H1 (cell line): ENCODE measurements at regions not wholly inside any gene's neighbourhood (a gene's known extent, or its start where the extent isn't known, plus 50 kb on each side); places are given as distances from the start of the nearest gene placed in this dataset.

Source experiments
- CTCF ChIA-PET: fragments of 300-600 bp; sonication (Branson Sonifier 250); formaldehyde crosslinking; loops from one replicate; lab custom pipeline; 2021; ENCODE audit not compliant: partially characterized antibody; lab: Charles Lee
- POLR2A ChIA-PET: fragments of 300-600 bp; sonication (Branson Sonifier 250); formaldehyde crosslinking; loops from one replicate; lab custom pipeline; 2021; ENCODE audit warnings: inconsistent platforms; ENCODE audit not compliant: partially characterized antibody; lab: Charles Lee
- DNase-seq, 2 experiments: peaks; one replicate each; pipeline versions ENCODE4 v3.0.0 to v3.0.0-alpha.2; 2010 to 2022; ENCODE audit warnings: low spot score in 2 of 2, low read depth in 1 of 2, mixed read lengths in 1 of 2
- FAIRE-seq: peaks from 2 replicates; lab custom pipeline; 2011; peaks lifted over from hg19 to GRCh38; lab: Jason Lieb, UNC
- H2AFZ ChIP-seq: 2 replicates; pipeline ENCODE4 v1.8.1; 2012; ENCODE audit warnings: low read length, inconsistent platforms
- H2AK5ac ChIP-seq: 2 replicates; pipeline ENCODE4 v1.6.1; 2013; ENCODE audit warnings: low read depth, low read length
- H2BK120ac ChIP-seq: replicated peaks from 2 replicates; pipeline ENCODE3; 2013; ENCODE audit warnings: low read depth, low read length, inconsistent platforms
- H2BK12ac ChIP-seq: 2 replicates; pipeline ENCODE4 v1.6.1; 2013; ENCODE audit warnings: low read depth, low read length
- H2BK15ac ChIP-seq: 2 replicates; pipeline ENCODE4 v1.6.1; 2013; ENCODE audit warnings: low read length
- H2BK20ac ChIP-seq: 2 replicates; pipeline ENCODE4 v1.6.1; 2013; ENCODE audit warnings: low read length
- H2BK5ac ChIP-seq: 2 replicates; pipeline ENCODE4 v1.6.1; 2013; ENCODE audit warnings: low read depth, low read length
- H3K14ac ChIP-seq: 2 replicates; pipeline ENCODE4 v1.6.1; 2013; ENCODE audit warnings: inconsistent platforms; ENCODE audit not compliant: insufficient read length
- H3K18ac ChIP-seq: 2 replicates; pipeline ENCODE4 v1.6.1; 2013; ENCODE audit warnings: low read length; ENCODE audit errors: extremely low read depth
- H3K23ac ChIP-seq: 2 replicates; pipeline ENCODE4 v1.6.1; 2013; ENCODE audit warnings: inconsistent platforms; ENCODE audit not compliant: insufficient read length
- H3K23me2 ChIP-seq: 2 replicates; pipeline ENCODE4 v1.6.1; 2013; ENCODE audit warnings: low read depth, low read length
- H3K27ac ChIP-seq: 2 replicates; pipeline ENCODE4 v1.6.1; 2011; ENCODE audit warnings: low read depth, low read length, inconsistent platforms
- H3K27me3 ChIP-seq, 4 experiments: replicated peaks in 1 of 4; 1 replicate in 1 of 4; 2 replicates in 3 of 4; pipeline versions ENCODE4 v1.6.1 to v1.8.1; 2011 to 2013; ENCODE audit warnings: low read length in 3 of 4, mild to moderate bottlenecking in 3 of 4, inconsistent platforms in 2 of 4, mixed read lengths in 2 of 4, moderate library complexity in 1 of 4; ENCODE audit not compliant: control insufficient read depth in 3 of 4, insufficient read depth in 3 of 4; ENCODE audit errors: extremely low read depth in 1 of 4
- H3K36me3 ChIP-seq, 4 experiments: 2 replicates each; pipeline versions ENCODE4 v1.6.1 to v1.8.1; 2011 to 2013; ENCODE audit warnings: mild to moderate bottlenecking in 4 of 4, low read length in 3 of 4, moderate library complexity in 2 of 4, control low read depth in 1 of 4, inconsistent platforms in 1 of 4; ENCODE audit not compliant: insufficient read depth in 4 of 4, control insufficient read depth in 2 of 4
- H3K4ac ChIP-seq: replicated peaks from 2 replicates; pipeline ENCODE3; 2013; ENCODE audit warnings: low read length, low read depth, mixed read lengths, inconsistent platforms; ENCODE audit not compliant: insufficient read length
- H3K4me1 ChIP-seq, 4 experiments: replicated peaks in 1 of 4; 1 replicate in 1 of 4; 2 replicates in 3 of 4; pipeline versions ENCODE4 v1.6.1 to v1.8.1; 2011 to 2013; ENCODE audit warnings: low read length in 3 of 4, inconsistent platforms in 2 of 4, mixed read lengths in 1 of 4; ENCODE audit not compliant: insufficient read depth in 4 of 4, control insufficient read depth in 3 of 4
- H3K4me2 ChIP-seq, 2 experiments: 2 replicates each; pipeline versions ENCODE4 v1.6.1 to v1.8.1; 2011 to 2013; ENCODE audit warnings: low read depth in 2 of 2, low read length in 2 of 2, control low read depth in 1 of 2, inconsistent platforms in 1 of 2, mild to moderate bottlenecking in 1 of 2; ENCODE audit not compliant: insufficient read depth in 1 of 2
- H3K4me3 ChIP-seq, 4 experiments: fragments of 200-600, 300-600 bp in 1 of 4; sonication (generic), shearing (Covaris generic), sonication (Bioruptor Twin) in 1 of 4; 2 replicates each; pipeline versions ENCODE4 v1.5.1 to v1.8.1; 2011 to 2016; ENCODE audit warnings: low read length in 4 of 4, low read depth in 3 of 4, control low read depth in 2 of 4, inconsistent platforms in 2 of 4, mild to moderate bottlenecking in 2 of 4, mixed read lengths in 1 of 4, moderate library complexity in 1 of 4; ENCODE audit not compliant: insufficient read depth in 2 of 4; ENCODE audit errors: extremely low read depth in 1 of 4
- H3K56ac ChIP-seq: replicated peaks from 2 replicates; pipeline ENCODE3; 2013; ENCODE audit warnings: low read depth, mild to moderate bottlenecking, mixed read lengths, low read length, inconsistent platforms; ENCODE audit not compliant: insufficient read length
- H3K79me1 ChIP-seq: 2 replicates; pipeline ENCODE4 v1.6.1; 2013; ENCODE audit warnings: low read depth, low read length, control low read depth
- H3K79me2 ChIP-seq, 2 experiments: 2 replicates each; pipeline versions ENCODE4 v1.6.1 to v1.8.1; 2012 to 2013; ENCODE audit warnings: low read length in 2 of 2, mild to moderate bottlenecking in 2 of 2, inconsistent platforms in 1 of 2; ENCODE audit not compliant: insufficient read depth in 2 of 2, control insufficient read depth in 1 of 2
- H3K9ac ChIP-seq, 4 experiments: replicated peaks in 1 of 4; 1 replicate in 1 of 4; 2 replicates in 3 of 4; pipeline versions ENCODE4 v1.6.1 to v1.8.1; 2011 to 2013; ENCODE audit warnings: low read depth in 3 of 4, low read length in 3 of 4, control low read depth in 2 of 4, mild to moderate bottlenecking in 2 of 4, moderate library complexity in 2 of 4, inconsistent platforms in 1 of 4; ENCODE audit errors: extremely low read depth in 1 of 4
- H3K9me3 ChIP-seq, 2 experiments: 2 replicates each; pipeline versions ENCODE4 v1.6.1 to v1.8.1; 2012 to 2013; ENCODE audit warnings: mild to moderate bottlenecking in 2 of 2, moderate library complexity in 2 of 2, control low read depth in 1 of 2, inconsistent platforms in 1 of 2, low read depth in 1 of 2, low read length in 1 of 2, mixed read lengths in 1 of 2; ENCODE audit not compliant: insufficient read depth in 2 of 2
- H4K20me1 ChIP-seq, 2 experiments: replicated peaks in 1 of 2; 2 replicates each; pipeline versions ENCODE3 to v1.8.1; 2011 to 2013; ENCODE audit warnings: inconsistent platforms in 2 of 2, low read length in 2 of 2, mild to moderate bottlenecking in 1 of 2; ENCODE audit not compliant: insufficient read depth in 2 of 2, control insufficient read depth in 1 of 2
- H4K5ac ChIP-seq: 2 replicates; pipeline ENCODE4 v1.6.1; 2013; ENCODE audit warnings: low read length, low read depth, mixed read lengths, inconsistent platforms; ENCODE audit not compliant: insufficient read length
- H4K8ac ChIP-seq: 2 replicates; pipeline ENCODE4 v1.8.0; 2013; ENCODE audit warnings: mild to moderate bottlenecking, moderate library complexity, low read length, inconsistent platforms; ENCODE audit not compliant: insufficient read depth; ENCODE audit errors: extremely low read depth
- H4K91ac ChIP-seq: replicated peaks from 2 replicates; pipeline ENCODE3; 2013; ENCODE audit warnings: low read length, mixed read lengths, inconsistent platforms; ENCODE audit not compliant: insufficient read length
- CEBPB ChIP-seq: IDR thresholded peaks from 2 replicates; pipeline ENCODE4 v1.6.1; 2012; ENCODE audit warnings: low read depth, low read length
- SUZ12 ChIP-seq: fragments of 200-600 bp; sonication (generic); IDR thresholded peaks from 2 replicates; pipeline ENCODE4 v1.6.1; 2012; ENCODE audit warnings: mild to moderate bottlenecking, inconsistent platforms, low read length, moderate library complexity, mixed read lengths
- WGBS, 2 experiments: shearing (Covaris generic) in 1 of 2; methylation state at CpG; one replicate each; pipeline versions ENCODE4 v1.1.6 to v1.1.7; 2013 to 2015; ENCODE audit warnings: low lambda C conversion rate in 2 of 2, mixed read lengths in 2 of 2, inconsistent platforms in 1 of 2, low coverage in 1 of 2, missing lambda C conversion rate in 1 of 2; ENCODE audit not compliant: insufficient replicate concordance in 2 of 2, insufficient coverage in 1 of 2, insufficient read length in 1 of 2; ENCODE audit errors: extremely low coverage in 1 of 2, missing lambda C conversion rate in 1 of 2; 5-methylcytosine and 5-hydroxymethylcytosine counted together

DNA sequence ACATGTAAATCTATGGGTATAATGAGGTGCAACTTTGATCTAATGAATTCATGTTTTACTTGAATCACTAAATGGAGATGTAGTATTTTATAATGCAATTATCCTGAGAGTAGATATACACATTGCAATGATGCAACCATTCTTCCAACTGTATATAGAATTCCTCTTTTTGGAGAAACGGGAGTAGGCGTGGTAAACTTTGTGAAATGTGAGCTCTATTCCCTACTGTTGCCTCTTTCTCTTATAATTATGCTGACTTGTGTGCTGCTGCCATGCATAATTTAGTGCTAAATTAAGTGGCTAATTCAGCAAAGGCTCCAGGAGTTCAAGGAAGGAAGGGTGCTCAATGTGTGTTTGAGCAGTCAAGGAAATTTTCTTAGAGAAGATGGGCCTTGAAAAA is 116.6 kb upstream of the SLC35B3 start:
- Histone ChIP-seq H2BK20ac (no peak overlapping the region), H3K9me3 (no peaks in the 10 kb centered on the region), H3K9ac (no peak overlapping the region), H3K18ac (no peak overlapping the region), H4K20me1 (no peaks in the 10 kb centered on the region), H2BK120ac (no peak overlapping the region), H3K4ac (no peak overlapping the region), H2AK5ac (no peak overlapping the region), H3K27ac (no peak overlapping the region), H2BK15ac (no peak overlapping the region), H3K4me2 (peak overlapping the region in 1 of 2 experiments; percentile 16; a peak in 1 of 4 replicates), H3K4me1 (no peaks in the 10 kb centered on the region), H3K36me3 (no peaks in the 10 kb centered on the region; a peak in 1 of 8 replicates), H2AFZ (no peak overlapping the region), H2BK5ac (no peak overlapping the region), H3K56ac (no peak overlapping the region), H3K27me3 (no peaks in the 10 kb centered on the region), H4K91ac (no peak overlapping the region), H4K5ac (no peak overlapping the region), H3K79me2 (no peaks in the 10 kb centered on the region), H3K23me2 (no peaks in the 10 kb centered on the region), H3K14ac (no peak overlapping the region), H2BK12ac (no peak overlapping the region), H3K23ac (no peak overlapping the region), H3K79me1 (no peaks in the 10 kb centered on the region), H4K8ac (no peak overlapping the region), H3K4me3 (peak overlapping the region in 1 of 4 experiments; percentile 15; a peak in 1 of 8 replicates)
- FAIRE-seq (peak; percentile 45), DNase-seq (no peak)
- POLR2A ChIA-PET: interaction anchor here (0.6 kb wide), 1 partner anchor 739 kb away, joined by 3 read pairs; no protein-coding TSS in a partner anchor
- CTCF ChIA-PET: interaction anchor here (4.7 kb wide), 1 partner anchor 13 kb away, joined by 22 read pairs; no protein-coding TSS in a partner anchor
- 64% methylated on average over 2 of the region's 2 CpGs; no CpG with 5 or more reads in 1 of the 2 experiments for WGBS, 2 experiments
- no peak for TF ChIP-seq SUZ12
- TF ChIP-seq CEBPB: peak; percentile 43; the same call in 1 of the 2 replicates
